ENCODE measurements at regions not wholly inside any gene's neighbourhood (a gene's known extent, or its start where the extent isn't known, plus 50 kb on each side); places are given as distances from the start of the nearest gene placed in this dataset.

DNA sequence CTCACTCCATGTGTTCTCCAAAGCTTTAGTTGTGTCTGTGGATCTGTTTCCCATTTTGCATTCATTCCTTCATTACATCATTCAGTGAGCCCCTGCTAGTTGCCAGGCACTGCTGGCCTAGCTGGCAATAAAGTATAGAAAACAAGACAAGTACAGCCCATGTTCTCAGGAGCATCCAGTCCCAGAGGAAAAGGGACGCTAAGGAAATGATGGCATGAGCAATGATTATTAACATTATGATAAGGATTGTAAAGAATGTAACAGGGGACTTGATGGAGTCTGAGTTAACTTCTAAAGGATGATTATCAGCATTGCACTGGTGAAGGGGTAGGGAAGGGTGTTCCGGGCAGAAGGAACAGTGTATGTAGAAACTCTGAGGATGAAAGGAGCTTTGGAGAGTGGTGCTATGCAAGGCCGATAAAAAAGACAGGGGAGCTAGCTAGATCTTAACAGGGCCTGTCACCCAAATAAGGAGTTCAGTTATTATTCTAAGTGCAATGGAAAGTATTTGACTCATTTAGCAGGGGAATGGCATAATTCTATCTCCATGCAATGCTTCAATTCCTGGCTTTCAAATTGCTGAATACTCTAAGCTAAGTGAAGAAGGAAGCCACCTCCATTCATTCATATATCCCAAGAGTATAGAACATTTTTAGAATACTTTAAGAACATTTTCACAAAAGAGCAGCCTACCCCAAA is 258.2 kb upstream of the STT3B start:
- in situ Hi-C loops (cut with MboI; ENCODE audit: low sequenced_read_pairs) (no loop called here), intact Hi-C loops (cut with micrococcal nuclease) (no loop called here), dilution Hi-C loops (cut with HindIII; ENCODE audit: low sequenced_read_pairs, unreplicated experiment) (no loop called here)
- Histone ChIP-seq H2AK5ac (ENCODE audit: low read depth, low read length) (no peak overlapping the region), H2AK9ac (replicated peaks; ENCODE audit: low read depth, low read length, poor library complexity) (no peak overlapping the region), H3K4ac (ENCODE audit: low read depth, low read length) (no peak overlapping the region), H2BK5ac (ENCODE audit: low read depth, low read length, poor library complexity, severe bottlenecking) (no peak overlapping the region), H3K4me1 (ENCODE audit: control insufficient read depth, insufficient read depth, low read length) (no peaks in the 10 kb centered on the region), H3K27ac (ENCODE audit: insufficient read depth, low read length) (no peak overlapping the region), H2BK120ac (ENCODE audit: low read depth, low read length) (no peak overlapping the region), H2AFZ (replicated peaks; ENCODE audit: low read length, poor library complexity) (no peak overlapping the region), H4K8ac (ENCODE audit: low read depth in 2 of 2, low read length in 2 of 2) (no peak overlapping the region), H4K20me1 (ENCODE audit: insufficient read depth, low read length) (no peaks in the 10 kb centered on the region), H3K79me1 (ENCODE audit: low read depth in 1 of 2, low read length in 2 of 2) (no peaks in the 10 kb centered on the region), H2BK20ac (ENCODE audit: low read depth, low read length) (no peak overlapping the region), H3K27me3 (ENCODE audit: control insufficient read depth, insufficient read depth, low read length) (peaks cover 2% of the 10 kb centered on the region), H3K14ac (replicated peaks; ENCODE audit: low read depth, low read length) (no peak overlapping the region), H3K9me1 (ENCODE audit: insufficient read depth, low read length) (no peaks in the 10 kb centered on the region), H3K36me3 (ENCODE audit: control insufficient read depth, insufficient read depth, low read length) (no peaks in the 10 kb centered on the region), H3K4me3 (ENCODE audit: insufficient read depth, low read depth, low read length) (no peak overlapping the region), H3K9me3 (ENCODE audit: control insufficient read depth, insufficient read depth, low read length) (no peaks in the 10 kb centered on the region), H2BK15ac (ENCODE audit: low read depth, low read length) (no peak overlapping the region), H3K9ac (ENCODE audit: low read depth, low read length) (no peak overlapping the region), H4K5ac (ENCODE audit: low read depth, low read length) (no peak overlapping the region), H3K23ac (ENCODE audit: low read depth, low read length) (no peak overlapping the region), H4K91ac (ENCODE audit: insufficient read depth, low read depth, low read length) (no peak overlapping the region), H3K56ac (ENCODE audit: extremely low read depth, insufficient read depth, low read length) (no peak overlapping the region), H3K4me2 (ENCODE audit: low read depth, low read length) (no peak overlapping the region), H3K18ac (ENCODE audit: low read depth, low read length) (0 out of 2 replicates have a peak overlapping the region, but pooled peaks have one; percentile 18)
- peak; percentile 32; the same call in 1 of the 2 replicates for ATAC-seq (ENCODE audit: low read depth)
- DNase-seq = no peak
- POLR2A ChIA-PET (ENCODE audit: unreplicated experiment) = no interaction called here
- no TSS peak for BruUV-seq (replicated peaks)
- WGBS, 2 experiments (ENCODE audit: extremely low coverage in 2 of 2, insufficient read length in 1 of 2) = 50% methylated on average over 1 of the region's 3 CpGs; no CpG with 5 or more reads in 1 of the 2 experiments
- CTCF ChIA-PET = no interaction called here
- no peak for TF ChIP-seq FOS (IDR thresholded peaks at IDR 0.05; ENCODE audit: low read depth, low read length)
- no peak for TF ChIP-seq SMC3 (IDR thresholded peaks at IDR 0.05; ENCODE audit: low read depth, low read length)
- no peak for TF ChIP-seq CHD1 (IDR thresholded peaks at IDR 0.05; ENCODE audit: low read depth, low read length)
- TF ChIP-seq, protein P1, sequence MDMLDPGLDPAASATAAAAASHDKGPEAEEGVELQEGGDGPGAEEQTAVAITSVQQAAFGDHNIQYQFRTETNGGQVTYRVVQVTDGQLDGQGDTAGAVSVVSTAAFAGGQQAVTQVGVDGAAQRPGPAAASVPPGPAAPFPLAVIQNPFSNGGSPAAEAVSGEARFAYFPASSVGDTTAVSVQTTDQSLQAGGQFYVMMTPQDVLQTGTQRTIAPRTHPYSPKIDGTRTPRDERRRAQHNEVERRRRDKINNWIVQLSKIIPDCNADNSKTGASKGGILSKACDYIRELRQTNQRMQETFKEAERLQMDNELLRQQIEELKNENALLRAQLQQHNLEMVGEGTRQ (IDR thresholded peaks at IDR 0.05; ENCODE audit: low read depth, low read length) = no peak
- no peak for TF ChIP-seq MAZ (IDR thresholded peaks at IDR 0.05; ENCODE audit: borderline replicate concordance, low read depth, low read length)
- no peak for TF ChIP-seq MAFK (IDR thresholded peaks at IDR 0.05; ENCODE audit: low read depth, low read length)
- no peak for TF ChIP-seq RFX5 (IDR thresholded peaks at IDR 0.05; ENCODE audit: low read depth, low read length)
- TF ChIP-seq RAD21 (IDR thresholded peaks at IDR 0.05; ENCODE audit: low read length) = no peak
- no peak for TF ChIP-seq RCOR1 (IDR thresholded peaks at IDR 0.05; ENCODE audit: insufficient replicate concordance, low read length)
- TF ChIP-seq, protein P2, sequence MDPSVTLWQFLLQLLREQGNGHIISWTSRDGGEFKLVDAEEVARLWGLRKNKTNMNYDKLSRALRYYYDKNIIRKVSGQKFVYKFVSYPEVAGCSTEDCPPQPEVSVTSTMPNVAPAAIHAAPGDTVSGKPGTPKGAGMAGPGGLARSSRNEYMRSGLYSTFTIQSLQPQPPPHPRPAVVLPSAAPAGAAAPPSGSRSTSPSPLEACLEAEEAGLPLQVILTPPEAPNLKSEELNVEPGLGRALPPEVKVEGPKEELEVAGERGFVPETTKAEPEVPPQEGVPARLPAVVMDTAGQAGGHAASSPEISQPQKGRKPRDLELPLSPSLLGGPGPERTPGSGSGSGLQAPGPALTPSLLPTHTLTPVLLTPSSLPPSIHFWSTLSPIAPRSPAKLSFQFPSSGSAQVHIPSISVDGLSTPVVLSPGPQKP (IDR thresholded peaks at IDR 0.05; ENCODE audit: borderline replicate concordance, low read depth, low read length) = no peak
- TF ChIP-seq BHLHE40 (IDR thresholded peaks at IDR 0.05; ENCODE audit: low read depth, low read length) = no peak
- TF ChIP-seq, protein P3, sequence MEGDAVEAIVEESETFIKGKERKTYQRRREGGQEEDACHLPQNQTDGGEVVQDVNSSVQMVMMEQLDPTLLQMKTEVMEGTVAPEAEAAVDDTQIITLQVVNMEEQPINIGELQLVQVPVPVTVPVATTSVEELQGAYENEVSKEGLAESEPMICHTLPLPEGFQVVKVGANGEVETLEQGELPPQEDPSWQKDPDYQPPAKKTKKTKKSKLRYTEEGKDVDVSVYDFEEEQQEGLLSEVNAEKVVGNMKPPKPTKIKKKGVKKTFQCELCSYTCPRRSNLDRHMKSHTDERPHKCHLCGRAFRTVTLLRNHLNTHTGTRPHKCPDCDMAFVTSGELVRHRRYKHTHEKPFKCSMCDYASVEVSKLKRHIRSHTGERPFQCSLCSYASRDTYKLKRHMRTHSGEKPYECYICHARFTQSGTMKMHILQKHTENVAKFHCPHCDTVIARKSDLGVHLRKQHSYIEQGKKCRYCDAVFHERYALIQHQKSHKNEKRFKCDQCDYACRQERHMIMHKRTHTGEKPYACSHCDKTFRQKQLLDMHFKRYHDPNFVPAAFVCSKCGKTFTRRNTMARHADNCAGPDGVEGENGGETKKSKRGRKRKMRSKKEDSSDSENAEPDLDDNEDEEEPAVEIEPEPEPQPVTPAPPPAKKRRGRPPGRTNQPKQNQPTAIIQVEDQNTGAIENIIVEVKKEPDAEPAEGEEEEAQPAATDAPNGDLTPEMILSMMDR (conservative IDR thresholded peaks at IDR 0.05; ENCODE audit: low read depth, low read length) = no peak
- no peak for TF ChIP-seq POLR2A (IDR thresholded peaks at IDR 0.05; ENCODE audit: low read depth, low read length)

Data from IMR-90 (cell line).